ENCODE measurements at regions not wholly inside any gene's neighbourhood (a gene's known extent, or its start where the extent isn't known, plus 50 kb on each side); places are given as distances from the start of the nearest gene placed in this dataset.
A peak's percentile ranks its signal among the peaks of the same experiment; 100 is the strongest.

GRCh38 chrX:127490000-127490399 lies 562.2 kb downstream of the ACTRT1 start:
- DNase-seq (ENCODE audit: low read depth) = no peak
- TF ChIP-seq CTCF (IDR thresholded peaks at IDR 0.05; ENCODE audit: insufficient read depth, low read depth, low read length, missing control alignments) = no peak
- no peak overlapping the region for H3K4me3 ChIP-seq (ENCODE audit: low read length)

- no peak for DNase-seq (ENCODE audit: low read depth)
- H3K4me3 ChIP-seq (ENCODE audit: low read length) = no peak overlapping the region
- no peak for TF ChIP-seq CTCF (IDR thresholded peaks at IDR 0.05; ENCODE audit: insufficient read depth, low read depth, low read length, missing control alignments)
Measured at GRCh38 chrX:127466211-127466610, 586.0 kb downstream of the ACTRT1 start.

DNA sequence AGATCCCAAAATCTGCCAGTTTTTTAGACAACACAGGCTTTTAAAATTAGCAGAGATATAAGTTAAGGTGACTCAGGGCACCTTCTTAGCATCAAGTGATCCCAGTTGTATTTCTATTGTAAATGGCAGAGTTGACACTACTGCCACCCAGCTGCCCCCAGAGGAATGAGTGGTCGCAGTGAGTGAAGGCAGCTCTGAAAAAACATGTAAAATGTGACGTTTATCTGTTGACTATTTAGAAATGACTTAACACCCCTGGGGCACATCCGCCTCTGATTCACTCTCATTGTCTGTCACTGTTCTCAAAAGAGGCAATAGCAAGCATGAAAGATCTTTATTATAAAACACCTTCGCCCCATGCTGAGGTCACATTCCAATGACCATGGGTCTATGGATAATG lies 592.4 kb downstream of the ACTRT1 start:
- no peak for TF ChIP-seq CTCF (IDR thresholded peaks at IDR 0.05; ENCODE audit: insufficient read depth, low read depth, low read length, missing control alignments)

DNA sequence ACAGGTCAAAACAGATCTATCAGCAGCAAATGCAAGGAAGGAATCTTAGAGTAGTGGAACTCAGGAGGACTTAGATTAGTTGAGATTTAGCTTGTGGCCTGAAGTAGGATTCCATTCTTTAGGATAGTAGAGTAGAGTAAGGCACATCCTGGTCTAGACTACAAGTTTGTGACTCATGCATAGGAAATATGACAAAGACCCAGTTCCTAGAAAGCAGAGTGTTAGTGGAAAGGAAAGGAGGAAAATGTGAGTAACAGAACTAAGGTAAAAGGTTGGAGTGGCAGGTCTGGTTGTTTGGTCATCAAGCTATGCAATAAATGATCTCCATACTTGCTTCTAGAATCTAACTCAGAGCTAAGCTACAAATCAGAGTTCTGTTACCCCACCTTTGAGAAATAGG lies 595.0 kb downstream of the ACTRT1 start:
- DNase-seq (ENCODE audit: low read depth) = peak; percentile 1
- H3K4me3 ChIP-seq (ENCODE audit: low read length) = no peak overlapping the region
- TF ChIP-seq CTCF (IDR thresholded peaks at IDR 0.05; ENCODE audit: insufficient read depth, low read depth, low read length, missing control alignments) = no peak

More for the DNA sequence above, 592.4 kb downstream of the ACTRT1 start:
- peak; percentile 18 for DNase-seq (ENCODE audit: low read depth)
- H3K4me3 ChIP-seq (ENCODE audit: low read length) = no peak overlapping the region

- H3K4me3 ChIP-seq (ENCODE audit: low read length) = no peak overlapping the region
- DNase-seq (ENCODE audit: low read depth) = no peak
- TF ChIP-seq CTCF (IDR thresholded peaks at IDR 0.05; ENCODE audit: insufficient read depth, low read depth, low read length, missing control alignments) = no peak
Measured at GRCh38 chrX:127439676-127440075, 612.5 kb downstream of the ACTRT1 start.

DNA sequence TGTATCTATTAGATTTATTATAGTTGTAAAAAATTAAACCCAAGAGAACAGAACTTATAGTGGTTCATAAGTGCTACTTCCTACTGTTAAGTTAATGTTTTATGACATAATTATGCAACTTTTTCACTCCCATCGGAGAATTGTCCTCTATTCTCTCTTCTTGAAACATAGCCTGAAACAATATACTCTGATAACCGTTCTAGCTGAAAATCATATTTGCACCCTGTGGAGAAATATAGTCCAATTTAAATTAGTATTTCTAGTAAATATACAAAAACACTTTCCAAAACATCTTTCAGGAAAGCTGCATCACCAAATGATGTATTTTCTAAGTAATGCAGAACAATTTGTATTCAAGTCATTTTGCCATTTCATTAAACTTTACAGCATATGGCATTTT lies 586.4 kb downstream of the PRR32 start:
- no peak for DNase-seq (ENCODE audit: low read depth)

More for the DNA sequence above, 586.4 kb downstream of the PRR32 start:
- no peak for TF ChIP-seq CTCF (IDR thresholded peaks at IDR 0.05; ENCODE audit: insufficient read depth, low read depth, low read length, missing control alignments)
- no peak overlapping the region for H3K4me3 ChIP-seq (ENCODE audit: low read length)
